GM12873 (cell line): ENCODE measurements at regions not wholly inside any gene's neighbourhood (a gene's known extent, or its start where the extent isn't known, plus 50 kb on each side); places are given as distances from the start of the nearest gene placed in this dataset.

Experiments used
- CTCF ChIP-seq: IDR thresholded peaks from 2 replicates; pipeline ENCODE4 v1.5.1; 2012; ENCODE audit warnings: low read depth, mild to moderate bottlenecking, moderate library complexity, low read length, control low read depth; ENCODE audit not compliant: insufficient read depth; ENCODE audit errors: missing control alignments

GRCh38 chr5:81817980-81818379 is 67.1 kb upstream of the SSBP2 start:
- TF ChIP-seq CTCF = no peak

GRCh38 chr5:81817086-81817485 is 66.2 kb upstream of the SSBP2 start:
- TF ChIP-seq CTCF = no peak

GRCh38 chr5:81815321-81815720 is 64.4 kb upstream of the SSBP2 start:
- no peak for TF ChIP-seq CTCF

- no peak for TF ChIP-seq CTCF
Observed at GRCh38 chr5:81808106-81808505, 57.2 kb upstream of the SSBP2 start.

GRCh38 chr5:81805086-81805485 is 54.2 kb upstream of the SSBP2 start:
- TF ChIP-seq CTCF = no peak

GRCh38 chr5:81803812-81804211 is 52.9 kb upstream of the SSBP2 start:
- TF ChIP-seq CTCF = no peak

GRCh38 chr5:81802625-81803024 is 51.7 kb upstream of the SSBP2 start:
- TF ChIP-seq CTCF = no peak

- no peak for TF ChIP-seq CTCF
Observed at GRCh38 chr5:81802020-81802419, 51.1 kb upstream of the SSBP2 start.
